ENCODE measurements at regions not wholly inside any gene's neighbourhood (a gene's known extent, or its start where the extent isn't known, plus 50 kb on each side); places are given as distances from the start of the nearest gene placed in this dataset.
A peak's percentile ranks its signal among the peaks of the same experiment; 100 is the strongest.

GRCh38 chr2:16351137-16351536 is 314.5 kb downstream of the CYRIA start:
- ChIA-PET POLR2A (no interaction called here), CTCF (no interaction called here)
- Histone ChIP-seq H3K4me3 (ENCODE audit: low read depth, low read length) (no peak overlapping the region), H3K9me3 (ENCODE audit: control insufficient read depth, insufficient read depth, low read depth, low read length) (no peaks in the 10 kb centered on the region), H3K27ac (ENCODE audit: extremely low read depth, low read depth, low read length) (no peak overlapping the region), H3K4me1 (ENCODE audit: control insufficient read depth, insufficient read depth, low read length) (no peaks in the 10 kb centered on the region), H3K36me3 (ENCODE audit: control insufficient read depth in 2 of 2, insufficient read depth in 1 of 2, low read length in 2 of 2) (no peaks in the 10 kb centered on the region)
- TF ChIP-seq ZNF639 (tag by site-specific recombination; IDR thresholded peaks at IDR 0.05) (no peak), ZNF585B (tag by site-specific recombination; IDR thresholded peaks at IDR 0.05) (peak; percentile 82)

- TF ChIP-seq KLF8 (tag by site-specific recombination; IDR thresholded peaks at IDR 0.05) = no peak
- TF ChIP-seq ZSCAN30 (tag by site-specific recombination; IDR thresholded peaks at IDR 0.05) = no peak
- TF ChIP-seq CTCF (tag by site-specific recombination; IDR thresholded peaks at IDR 0.05) = no peak
- TF ChIP-seq ZNF549 (tag by site-specific recombination; IDR thresholded peaks at IDR 0.05) = no peak
- TF ChIP-seq ZNF2 (tag by site-specific recombination; IDR thresholded peaks at IDR 0.05) = no peak
- no peak for TF ChIP-seq MZF1 (tag by site-specific recombination; IDR thresholded peaks at IDR 0.05; ENCODE audit: borderline replicate concordance)
- no peak for TF ChIP-seq PRDM2 (tag by site-specific recombination; IDR thresholded peaks at IDR 0.05; ENCODE audit: borderline replicate concordance)
- TF ChIP-seq HOXD13 (CRISPR knock-in tag; IDR thresholded peaks at IDR 0.05; ENCODE audit: borderline replicate concordance) = no peak
- no peak for TF ChIP-seq ZNF366 (tag by site-specific recombination; conservative IDR thresholded peaks at IDR 0.05)
- no peak for TF ChIP-seq BCL11A (tag by site-specific recombination; IDR thresholded peaks at IDR 0.05; ENCODE audit: low read depth)
- TF ChIP-seq KLF1 (tag by site-specific recombination; IDR thresholded peaks at IDR 0.05) = no peak
- no peak for TF ChIP-seq MEIS1 (CRISPR knock-in tag; IDR thresholded peaks at IDR 0.05; ENCODE audit: borderline replicate concordance)
- no peak for TF ChIP-seq ZNF10 (tag by site-specific recombination; IDR thresholded peaks at IDR 0.05)
- TF ChIP-seq SCRT2 (tag by site-specific recombination; IDR thresholded peaks at IDR 0.05) = no peak
- no peak for TF ChIP-seq FEZF1 (tag by site-specific recombination; IDR thresholded peaks at IDR 0.05)
- TF ChIP-seq ZNF23 (tag by site-specific recombination; IDR thresholded peaks at IDR 0.05; ENCODE audit: borderline replicate concordance) = no peak
- no peak for TF ChIP-seq ZNF792 (tag by site-specific recombination; IDR thresholded peaks at IDR 0.05)
- TF ChIP-seq GLIS2 (tag by site-specific recombination; IDR thresholded peaks at IDR 0.05) = no peak
- TF ChIP-seq HOXA7 (CRISPR knock-in tag; IDR thresholded peaks at IDR 0.05; ENCODE audit: borderline replicate concordance) = no peak
- TF ChIP-seq ZNF623 (tag by site-specific recombination; IDR thresholded peaks at IDR 0.05) = no peak
- Histone ChIP-seq H3K27ac (ENCODE audit: extremely low read depth, low read depth, low read length) (no peak overlapping the region), H3K4me3 (ENCODE audit: low read depth, low read length) (no peak overlapping the region), H3K36me3 (ENCODE audit: control insufficient read depth in 2 of 2, insufficient read depth in 1 of 2, low read length in 2 of 2) (no peaks in the 10 kb centered on the region), H3K9me3 (ENCODE audit: control insufficient read depth, insufficient read depth, low read depth, low read length) (no peaks in the 10 kb centered on the region), H3K4me1 (ENCODE audit: control insufficient read depth, insufficient read depth, low read length) (no peaks in the 10 kb centered on the region)
- POLR2A ChIA-PET = no interaction called here
- CTCF ChIA-PET = no interaction called here
Observed at GRCh38 chr2:16350211-16350610, 315.4 kb downstream of the CYRIA start.
